ENCODE measurements at regions not wholly inside any gene's neighbourhood (a gene's known extent, or its start where the extent isn't known, plus 50 kb on each side); places are given as distances from the start of the nearest gene placed in this dataset.

- TF ChIP-seq SP1 (IDR thresholded peaks at IDR 0.05) (no peak), TARDBP (IDR thresholded peaks at IDR 0.05) (no peak), ELF4 (IDR thresholded peaks at IDR 0.05) (no peak)
Observed at GRCh38 chr9:14487547-14488185, 173.7 kb upstream of the NFIB start.

Data from HEK293T (cell line).